A673 (cell line): ENCODE measurements at regions not wholly inside any gene's neighbourhood (a gene's known extent, or its start where the extent isn't known, plus 50 kb on each side); places are given as distances from the start of the nearest gene placed in this dataset.

ENCODE experiments used
- BruUV-seq: library from RNA; stranded (reverse); fragments of 400-500 nt; replicated peaks from 2 replicates; lab custom pipeline; 2021; lab: Mats Ljungman, UMichigan
- CTCF ChIA-PET: fragments of 300-600 bp; sonication (Branson Sonifier 250); formaldehyde crosslinking; loops from one replicate; lab custom pipeline; 2022; ENCODE audit warnings: antibody characterized with exemption; lab: Charles Lee
- POLR2A ChIA-PET: fragments of 300-600 bp; sonication (Branson Sonifier 250); formaldehyde crosslinking; loops from one replicate; lab custom pipeline; 2022; ENCODE audit warnings: antibody characterized with exemption; ENCODE audit not compliant: low non-redundant PET; lab: Charles Lee
- DNase-seq: peaks from one replicate; pipeline ENCODE4 v3.0.0-alpha.2; 2015; ENCODE audit warnings: low spot score
- H3K27ac ChIP-seq: fragments of 200-600 bp; sonication (generic); 2 replicates; pipeline ENCODE4 v1.5.1; 2016; ENCODE audit warnings: mixed run types, low read depth, mild to moderate bottlenecking, mixed read lengths, antibody characterized with exemption, low read length; ENCODE audit not compliant: poor library complexity, severe bottlenecking
- H3K27me3 ChIP-seq: fragments of 200-600 bp; sonication (generic); replicated peaks from 2 replicates; pipeline ENCODE4 v1.6.1; 2017; ENCODE audit warnings: mixed run types, low read depth, mild to moderate bottlenecking, mixed read lengths, antibody characterized with exemption, low read length; ENCODE audit not compliant: insufficient read depth, poor library complexity
- H3K36me3 ChIP-seq: fragments of 200-600 bp; sonication (generic); 2 replicates; pipeline ENCODE4 v1.6.1; 2016; ENCODE audit warnings: mixed run types, mild to moderate bottlenecking, mixed read lengths, antibody characterized with exemption, low read length; ENCODE audit not compliant: insufficient read depth, poor library complexity, severe bottlenecking
- H3K4me1 ChIP-seq: fragments of 200-600 bp; sonication (generic); 2 replicates; pipeline ENCODE4 v1.6.1; 2017; ENCODE audit warnings: mixed run types, mild to moderate bottlenecking, mixed read lengths, antibody characterized with exemption, low read length; ENCODE audit not compliant: insufficient read depth, poor library complexity, severe bottlenecking
- H3K4me3 ChIP-seq: fragments of 200-600 bp; sonication (generic); 2 replicates; pipeline ENCODE4 v1.5.1; 2016; ENCODE audit warnings: low read depth, mixed run types, mild to moderate bottlenecking, mixed read lengths, low read length; ENCODE audit not compliant: poor library complexity, severe bottlenecking
- H3K9me3 ChIP-seq: fragments of 200-600 bp; sonication (generic); 2 replicates; pipeline ENCODE4 v1.6.1; 2016; ENCODE audit warnings: mixed run types, low read depth, mild to moderate bottlenecking, mixed read lengths, antibody characterized with exemption, low read length; ENCODE audit not compliant: poor library complexity, severe bottlenecking
- EZH2 ChIP-seq: fragments of 200-600 bp; sonication (generic); IDR thresholded peaks from 2 replicates; pipeline ENCODE4 v1.6.1; 2017; ENCODE audit warnings: borderline replicate concordance, low read depth, mild to moderate bottlenecking, mixed read lengths, antibody characterized with exemption, low read length; ENCODE audit not compliant: poor library complexity, severe bottlenecking
- intact Hi-C: fragments of 100-400 bp; cut with micrococcal nuclease; formaldehyde crosslinking; loops from one replicate; pipeline ENCODE4 v1.10.0; 2022; ENCODE audit not compliant: unreplicated experiment
- TF ChIP-seq, protein P1 (sequence below): fragments of 300-800, 200-600 bp; sonication (generic); conservative IDR thresholded peaks from 2 replicates; pipeline ENCODE4 v1.5.1; 2017; ENCODE audit warnings: low read depth, mild to moderate bottlenecking, antibody characterized with exemption, low read length, moderate library complexity, mixed read lengths

GRCh38 chr12:98244136-98244535 lies 271.3 kb upstream of the TMPO start:
- H3K9me3 ChIP-seq, result no peaks in the 10 kb centered on the region
- H3K36me3 ChIP-seq, result no peaks in the 10 kb centered on the region
- CTCF ChIA-PET, result no interaction called here
- no TSS peak for BruUV-seq
- no peak for TF ChIP-seq EZH2
- TF ChIP-seq, protein P1, sequence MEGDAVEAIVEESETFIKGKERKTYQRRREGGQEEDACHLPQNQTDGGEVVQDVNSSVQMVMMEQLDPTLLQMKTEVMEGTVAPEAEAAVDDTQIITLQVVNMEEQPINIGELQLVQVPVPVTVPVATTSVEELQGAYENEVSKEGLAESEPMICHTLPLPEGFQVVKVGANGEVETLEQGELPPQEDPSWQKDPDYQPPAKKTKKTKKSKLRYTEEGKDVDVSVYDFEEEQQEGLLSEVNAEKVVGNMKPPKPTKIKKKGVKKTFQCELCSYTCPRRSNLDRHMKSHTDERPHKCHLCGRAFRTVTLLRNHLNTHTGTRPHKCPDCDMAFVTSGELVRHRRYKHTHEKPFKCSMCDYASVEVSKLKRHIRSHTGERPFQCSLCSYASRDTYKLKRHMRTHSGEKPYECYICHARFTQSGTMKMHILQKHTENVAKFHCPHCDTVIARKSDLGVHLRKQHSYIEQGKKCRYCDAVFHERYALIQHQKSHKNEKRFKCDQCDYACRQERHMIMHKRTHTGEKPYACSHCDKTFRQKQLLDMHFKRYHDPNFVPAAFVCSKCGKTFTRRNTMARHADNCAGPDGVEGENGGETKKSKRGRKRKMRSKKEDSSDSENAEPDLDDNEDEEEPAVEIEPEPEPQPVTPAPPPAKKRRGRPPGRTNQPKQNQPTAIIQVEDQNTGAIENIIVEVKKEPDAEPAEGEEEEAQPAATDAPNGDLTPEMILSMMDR, result no peak
- peaks cover 8% of the 10 kb centered on the region for H3K4me1 ChIP-seq
- H3K4me3 ChIP-seq, result no peak overlapping the region
- no peak overlapping the region for H3K27ac ChIP-seq
- intact Hi-C loops, result no loop called here
- H3K27me3 ChIP-seq, result no peaks in the 10 kb centered on the region
- DNase-seq, result no peak
- POLR2A ChIA-PET, result no interaction called here

DNA sequence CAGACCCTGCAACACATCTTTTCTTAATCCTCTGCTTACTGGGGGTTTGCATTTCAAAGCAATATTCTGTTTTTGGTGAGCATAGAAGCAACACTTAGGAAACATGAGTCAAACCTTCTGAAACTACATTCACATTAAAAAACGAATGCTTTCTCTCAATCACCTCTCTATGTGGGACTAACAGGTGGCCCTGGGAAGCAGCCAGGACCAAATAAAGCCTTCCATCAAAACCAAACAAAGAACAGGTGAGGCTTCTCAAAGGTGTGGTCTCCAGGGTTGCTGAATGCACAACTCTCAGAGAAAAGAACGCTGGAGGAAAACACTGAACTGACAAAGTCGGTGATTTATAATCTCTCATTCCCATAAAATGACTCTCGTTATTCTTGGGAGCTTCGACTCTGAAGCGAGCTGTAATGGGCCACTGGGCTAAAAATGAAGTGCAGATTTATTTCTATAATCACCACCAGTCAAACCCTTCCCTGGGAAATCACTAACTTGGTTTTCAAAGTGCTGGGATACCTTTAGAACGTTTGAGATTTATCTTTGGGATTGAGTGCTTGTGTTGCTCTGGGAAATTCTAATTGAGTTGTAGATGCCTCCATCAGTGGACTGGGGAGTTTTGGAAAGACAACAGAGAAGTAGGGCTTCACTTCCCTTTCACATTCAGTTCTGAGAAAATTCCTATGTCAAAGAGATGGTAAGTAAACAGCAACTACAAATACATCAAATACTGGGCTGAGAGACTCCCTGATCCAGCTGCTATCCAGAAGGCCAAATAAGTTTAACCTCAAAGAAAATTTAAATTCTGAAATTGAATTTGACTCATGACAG lies 262.0 kb upstream of the TMPO start:
- intact Hi-C loops, result no loop called here

GRCh38 chr12:98256830-98257229 lies 258.6 kb upstream of the TMPO start:
- Histone ChIP-seq H3K4me3 (no peak overlapping the region), H3K9me3 (no peaks in the 10 kb centered on the region), H3K4me1 (no peaks in the 10 kb centered on the region), H3K27ac (no peak overlapping the region), H3K27me3 (peaks cover 6% of the 10 kb centered on the region), H3K36me3 (no peaks in the 10 kb centered on the region)
- TF ChIP-seq, protein P1, result no peak
- no peak for TF ChIP-seq EZH2
- DNase-seq, result no peak
- CTCF ChIA-PET, result no interaction called here
- intact Hi-C loops, result no loop called here
- no TSS peak for BruUV-seq
- POLR2A ChIA-PET, result no interaction called here

More for the DNA sequence above, 262.0 kb upstream of the TMPO start:
- no peaks in the 10 kb centered on the region for H3K9me3 ChIP-seq
- POLR2A ChIA-PET, result no interaction called here
- CTCF ChIA-PET, result no interaction called here
- H3K36me3 ChIP-seq, result no peaks in the 10 kb centered on the region
- no peak overlapping the region for H3K27ac ChIP-seq
- H3K4me3 ChIP-seq, result no peak overlapping the region
- no TSS peak for BruUV-seq
- TF ChIP-seq EZH2, result no peak
- TF ChIP-seq, protein P1, result no peak
- H3K4me1 ChIP-seq, result no peaks in the 10 kb centered on the region
- peaks cover 6% of the 10 kb centered on the region for H3K27me3 ChIP-seq
- DNase-seq, result no peak
